ENCODE measurements at regions not wholly inside any gene's neighbourhood (a gene's known extent, or its start where the extent isn't known, plus 50 kb on each side); places are given as distances from the start of the nearest gene placed in this dataset.

DNA sequence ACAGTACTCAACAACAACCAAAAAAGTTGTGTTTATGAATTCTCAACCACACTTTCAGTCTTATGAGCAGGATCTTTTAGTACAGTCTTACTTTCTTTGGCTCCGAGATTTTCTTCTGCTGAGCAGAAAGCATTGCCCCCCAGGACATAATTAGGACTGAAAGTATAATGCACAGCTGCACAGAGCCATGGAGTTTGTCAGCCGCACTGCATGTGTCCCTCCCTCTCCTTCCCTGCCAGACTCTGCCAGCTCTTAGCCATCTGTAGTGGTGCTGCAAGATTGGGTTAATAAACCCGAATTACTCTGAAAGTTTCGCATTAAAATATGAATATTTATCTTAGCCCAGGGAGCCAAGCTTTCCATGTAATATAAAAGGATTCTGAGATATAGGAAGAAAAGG lies 179.6 kb upstream of the PTCHD4 start:
- 89% methylated on average over 4 of the region's 4 CpGs for WGBS
- peaks cover 0 to 9% (median 2%) of the 10 kb centered on the region in 4 donors for H3K9me3 ChIP-seq
- intact Hi-C loops (cut with DNase I), result no loop called here
- H3K27ac ChIP-seq (replicated peaks in 1 of 4), result no peak overlapping the region
- TF ChIP-seq POLR2A (IDR thresholded peaks at IDR 0.05; ENCODE audit: low read depth), result no peak
- no peak for TF ChIP-seq POLR2AphosphoS5 (IDR thresholded peaks at IDR 0.05)
- TF ChIP-seq, protein P1, sequence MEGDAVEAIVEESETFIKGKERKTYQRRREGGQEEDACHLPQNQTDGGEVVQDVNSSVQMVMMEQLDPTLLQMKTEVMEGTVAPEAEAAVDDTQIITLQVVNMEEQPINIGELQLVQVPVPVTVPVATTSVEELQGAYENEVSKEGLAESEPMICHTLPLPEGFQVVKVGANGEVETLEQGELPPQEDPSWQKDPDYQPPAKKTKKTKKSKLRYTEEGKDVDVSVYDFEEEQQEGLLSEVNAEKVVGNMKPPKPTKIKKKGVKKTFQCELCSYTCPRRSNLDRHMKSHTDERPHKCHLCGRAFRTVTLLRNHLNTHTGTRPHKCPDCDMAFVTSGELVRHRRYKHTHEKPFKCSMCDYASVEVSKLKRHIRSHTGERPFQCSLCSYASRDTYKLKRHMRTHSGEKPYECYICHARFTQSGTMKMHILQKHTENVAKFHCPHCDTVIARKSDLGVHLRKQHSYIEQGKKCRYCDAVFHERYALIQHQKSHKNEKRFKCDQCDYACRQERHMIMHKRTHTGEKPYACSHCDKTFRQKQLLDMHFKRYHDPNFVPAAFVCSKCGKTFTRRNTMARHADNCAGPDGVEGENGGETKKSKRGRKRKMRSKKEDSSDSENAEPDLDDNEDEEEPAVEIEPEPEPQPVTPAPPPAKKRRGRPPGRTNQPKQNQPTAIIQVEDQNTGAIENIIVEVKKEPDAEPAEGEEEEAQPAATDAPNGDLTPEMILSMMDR (IDR thresholded peaks at IDR 0.05), result no peak
- no peak for TF ChIP-seq EP300 (IDR thresholded peaks at IDR 0.05)
- H3K27me3 ChIP-seq, result no peaks in the 10 kb centered on the region
- no peak overlapping the region for H3K4me3 ChIP-seq
- no peak for DNase-seq (ENCODE audit: extremely low spot score)
- no peaks in the 10 kb centered on the region for H3K4me1 ChIP-seq
- no peaks in the 10 kb centered on the region for H3K36me3 ChIP-seq

DNA sequence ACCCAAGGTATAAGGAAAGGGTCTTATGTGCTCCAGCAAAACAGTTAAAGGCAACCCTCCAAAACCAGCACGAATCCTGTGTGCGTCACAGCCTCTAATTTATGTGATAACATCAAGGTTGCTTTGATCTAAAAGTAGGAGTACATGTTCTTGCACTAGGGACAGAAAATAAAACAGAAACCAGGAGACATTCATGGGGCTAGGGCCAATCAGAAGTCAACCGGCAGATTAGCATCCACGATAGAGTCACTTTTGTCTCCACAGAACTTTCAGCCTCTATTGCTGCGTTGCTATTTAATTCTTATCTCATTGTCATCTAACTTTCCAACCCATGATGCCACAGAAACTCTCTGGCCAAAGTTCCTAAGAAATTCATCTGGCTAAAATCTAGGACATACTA lies 178.8 kb upstream of the PTCHD4 start:
- no peaks in the 10 kb centered on the region for H3K36me3 ChIP-seq
- TF ChIP-seq POLR2AphosphoS5 (IDR thresholded peaks at IDR 0.05) (no peak), EP300 (IDR thresholded peaks at IDR 0.05) (no peak), POLR2A (IDR thresholded peaks at IDR 0.05; ENCODE audit: low read depth) (no peak)
- TF ChIP-seq, protein P1 (IDR thresholded peaks at IDR 0.05), result no peak
- H3K9me3 ChIP-seq, result peaks cover 0 to 12% (median 2%) of the 10 kb centered on the region in 4 donors
- WGBS, result 85% methylated on average over 5 of the region's 5 CpGs
- DNase-seq (ENCODE audit: extremely low spot score), result no peak
- H3K27ac ChIP-seq (replicated peaks in 1 of 4), result no peak overlapping the region
- no peak overlapping the region for H3K4me3 ChIP-seq
- intact Hi-C loops (cut with DNase I), result no loop called here
- H3K27me3 ChIP-seq, result no peaks in the 10 kb centered on the region
- no peaks in the 10 kb centered on the region for H3K4me1 ChIP-seq

DNA sequence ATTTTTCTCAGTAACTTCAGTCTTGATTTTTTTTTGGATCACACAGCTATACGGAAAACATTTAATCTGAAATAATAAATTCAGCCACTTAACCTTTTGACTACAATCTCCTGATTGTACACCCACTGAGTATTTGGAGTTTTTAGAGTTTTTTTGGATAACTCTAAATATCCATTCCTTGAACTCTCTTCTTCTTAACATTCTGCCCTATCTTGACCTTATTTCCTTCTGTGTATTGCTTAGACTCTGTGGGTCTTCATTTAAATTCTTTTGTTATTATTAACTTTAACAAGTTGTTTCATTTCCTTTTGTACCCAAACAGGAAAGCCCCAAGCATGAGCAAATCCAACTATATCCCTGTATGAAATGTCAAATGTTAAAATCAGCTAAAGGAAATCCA lies 170.2 kb upstream of the PTCHD4 start:
- intact Hi-C loops (cut with DNase I), result no loop called here

DNA sequence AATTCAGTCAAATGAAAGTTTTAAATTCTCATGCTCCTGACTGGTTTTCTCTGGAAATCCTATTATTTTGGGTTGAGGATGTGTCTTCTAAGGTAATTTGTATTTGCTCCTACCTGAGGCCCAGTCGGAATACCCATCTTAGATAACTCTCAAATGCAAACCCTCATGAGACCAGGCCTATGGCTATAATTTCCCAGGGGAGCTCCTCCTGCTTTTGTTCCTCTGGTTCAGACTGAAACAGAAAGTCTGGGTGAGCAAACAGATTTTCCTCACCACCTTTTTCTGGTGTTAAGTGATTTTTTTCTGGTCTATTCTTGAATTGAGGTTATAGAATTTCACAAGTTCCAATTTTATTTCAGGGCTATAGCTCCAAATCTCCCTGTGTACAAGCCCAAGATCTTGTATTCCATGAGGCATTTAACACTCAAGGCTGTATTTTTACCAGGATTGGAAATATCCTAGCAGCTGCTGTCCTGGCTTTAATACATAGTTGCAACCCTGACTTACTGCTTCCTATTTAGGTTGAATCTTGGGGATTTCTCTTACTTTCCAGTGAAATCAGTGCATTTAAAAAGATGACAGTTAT lies 169.1 kb upstream of the PTCHD4 start:
- no peaks in the 10 kb centered on the region for H3K4me1 ChIP-seq
- no peaks in the 10 kb centered on the region for H3K27me3 ChIP-seq
- H3K36me3 ChIP-seq, result no peaks in the 10 kb centered on the region
- H3K27ac ChIP-seq (replicated peaks in 1 of 4), result no peak overlapping the region
- intact Hi-C loops (cut with DNase I), result no loop called here
- WGBS, result 86% methylated on average over 1 of the region's 1 CpG
- TF ChIP-seq, protein P1 (IDR thresholded peaks at IDR 0.05), result no peak
- TF ChIP-seq POLR2A (IDR thresholded peaks at IDR 0.05; ENCODE audit: low read depth) (no peak), EP300 (IDR thresholded peaks at IDR 0.05) (no peak), POLR2AphosphoS5 (IDR thresholded peaks at IDR 0.05) (no peak)
- no peaks in the 10 kb centered on the region for H3K9me3 ChIP-seq
- no peak overlapping the region for H3K4me3 ChIP-seq
- no peak for DNase-seq (ENCODE audit: extremely low spot score)

More for the DNA sequence above, 170.2 kb upstream of the PTCHD4 start:
- Histone ChIP-seq H3K27me3 (no peaks in the 10 kb centered on the region), H3K9me3 (peaks cover 0 to 4% (median 0%) of the 10 kb centered on the region in 4 donors), H3K27ac (replicated peaks in 1 of 4) (no peak overlapping the region), H3K4me3 (no peak overlapping the region), H3K36me3 (no peaks in the 10 kb centered on the region), H3K4me1 (no peaks in the 10 kb centered on the region)
- DNase-seq (ENCODE audit: extremely low spot score), result no peak
- TF ChIP-seq POLR2AphosphoS5 (IDR thresholded peaks at IDR 0.05) (no peak), POLR2A (IDR thresholded peaks at IDR 0.05; ENCODE audit: low read depth) (no peak), EP300 (IDR thresholded peaks at IDR 0.05) (no peak)
- TF ChIP-seq, protein P1 (IDR thresholded peaks at IDR 0.05), result no peak
- 70% methylated on average over 1 of the region's 1 CpG for WGBS

DNA sequence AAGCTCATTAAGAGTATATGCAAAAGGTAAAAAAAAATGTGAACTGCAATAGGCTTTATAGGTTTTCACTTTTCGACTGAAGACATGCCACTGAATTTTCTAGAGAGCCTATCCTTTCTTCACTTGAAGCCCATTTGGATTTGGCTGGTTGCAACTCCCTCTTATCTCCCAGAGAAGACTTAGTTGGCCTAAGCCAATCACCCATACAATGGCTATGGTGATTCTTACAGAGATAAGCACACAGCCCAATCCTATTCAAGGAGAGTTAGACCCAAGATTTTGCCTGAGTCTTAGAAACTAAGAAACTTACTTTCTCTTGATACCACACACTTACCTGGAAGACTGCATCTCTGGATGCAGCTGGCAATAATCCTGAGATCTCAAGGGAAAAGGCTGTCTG lies 167.3 kb upstream of the PTCHD4 start:
- no peaks in the 10 kb centered on the region for H3K9me3 ChIP-seq
- no peaks in the 10 kb centered on the region for H3K4me1 ChIP-seq
- H3K4me3 ChIP-seq, result no peak overlapping the region
- WGBS, result 90% methylated on average over 1 of the region's 1 CpG
- no peak overlapping the region for H3K27ac ChIP-seq (replicated peaks in 1 of 4)
- TF ChIP-seq POLR2AphosphoS5 (IDR thresholded peaks at IDR 0.05), result no peak
- TF ChIP-seq, protein P1 (IDR thresholded peaks at IDR 0.05), result no peak
- no peak for TF ChIP-seq POLR2A (IDR thresholded peaks at IDR 0.05; ENCODE audit: low read depth)
- no peak for TF ChIP-seq EP300 (IDR thresholded peaks at IDR 0.05)
- H3K36me3 ChIP-seq, result no peaks in the 10 kb centered on the region
- intact Hi-C loops (cut with DNase I), result no loop called here
- no peaks in the 10 kb centered on the region for H3K27me3 ChIP-seq
- DNase-seq (ENCODE audit: extremely low spot score), result no peak

Data from esophagus muscularis mucosa (tissue), 4 donors.